Natural killer cell treated with Interleukin-12 subunit alpha and Interleukin-12 subunit beta and Interleukin-15 and Interleukin-18, amount 100 ng/mL, for 72 hours (primary cell): ENCODE measurements at regions not wholly inside any gene's neighbourhood (a gene's known extent, or its start where the extent isn't known, plus 50 kb on each side); places are given as distances from the start of the nearest gene placed in this dataset.

Source experiments
- ATAC-seq, 2 donors: fragments of 150-1000 bp; cut with Tn5 transposase in 1 of 2; sonication (Bioruptor Pico), chemical (Tn5 transposase) in 1 of 2; 2 replicates each; pipeline ENCODE4 v1.10.0; 2021
- DNase-seq: peaks from one replicate; pipeline ENCODE4 v3.0.0; 2022; ENCODE audit warnings: low spot score
- H3K27ac Mint-ChIP-seq, 2 donors: 1 replicate in 1 of 2; 2 replicates in 1 of 2; pipeline ENCODE4 v1.8.0; 2022; ENCODE audit warnings: mixed read lengths in 2 of 2, mild to moderate bottlenecking in 1 of 2, moderate library complexity in 1 of 2
- H3K27me3 Mint-ChIP-seq, 2 donors: 1 replicate in 1 of 2; 2 replicates in 1 of 2; pipeline ENCODE4 v1.8.0; 2022; ENCODE audit warnings: mixed read lengths in 2 of 2
- H3K36me3 Mint-ChIP-seq: one replicate; pipeline ENCODE4 v1.8.0; 2022; ENCODE audit warnings: mixed read lengths
- H3K4me1 Mint-ChIP-seq, 2 donors: 1 replicate in 1 of 2; 2 replicates in 1 of 2; pipeline ENCODE4 v1.8.0; 2022; ENCODE audit warnings: low read depth in 2 of 2, mixed read lengths in 2 of 2, mild to moderate bottlenecking in 1 of 2
- H3K4me3 Mint-ChIP-seq: one replicate; pipeline ENCODE4 v1.8.0; 2022; ENCODE audit warnings: mixed read lengths
- H3K9me3 Mint-ChIP-seq: 2 replicates; pipeline ENCODE4 v1.8.0; 2022; ENCODE audit warnings: mixed read lengths

GRCh38 chr6:105847433-105847832, 238.7 kb upstream of the PRDM1 start:
- H3K27me3 Mint-ChIP-seq: no peaks in the 10 kb centered on the region
- H3K36me3 Mint-ChIP-seq: no peaks in the 10 kb centered on the region
- DNase-seq: no peak
- ATAC-seq: no peak
- H3K9me3 Mint-ChIP-seq: no peaks in the 10 kb centered on the region
- no peak overlapping the region for H3K27ac Mint-ChIP-seq
- no peak overlapping the region for H3K4me3 Mint-ChIP-seq
- no peaks in the 10 kb centered on the region for H3K4me1 Mint-ChIP-seq

DNA sequence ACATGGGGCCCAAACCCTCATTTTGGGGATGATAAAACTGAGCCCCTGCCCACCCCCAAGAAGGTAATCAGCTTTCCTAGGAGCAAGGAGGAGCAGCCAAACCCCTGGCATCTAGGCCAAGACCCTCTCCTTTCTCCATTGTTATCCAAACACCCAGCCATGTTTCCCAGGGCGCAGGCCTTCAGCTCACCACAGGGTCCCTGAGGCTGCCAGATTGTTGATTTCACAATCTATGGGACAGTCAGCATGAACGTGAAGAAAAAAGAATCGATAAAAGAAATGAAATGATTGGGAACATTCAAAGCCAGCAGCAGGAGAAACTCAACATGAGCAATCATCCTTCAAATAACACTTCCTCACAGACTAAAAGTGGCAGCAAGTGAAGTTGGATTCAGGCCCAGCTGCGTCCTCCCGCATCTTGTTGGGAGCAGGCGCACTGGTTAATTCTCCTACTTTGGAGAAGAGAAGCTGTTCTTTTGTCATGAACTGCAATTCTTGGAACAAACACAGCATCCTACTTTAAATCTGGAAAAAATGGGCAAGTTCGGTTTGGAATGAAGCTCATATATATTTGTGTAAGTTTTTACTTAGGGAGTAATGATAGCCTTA, 241.8 kb upstream of the PRDM1 start:
- no peak for DNase-seq
- no peak overlapping the region for H3K27ac Mint-ChIP-seq
- no peaks in the 10 kb centered on the region for H3K27me3 Mint-ChIP-seq
- H3K9me3 Mint-ChIP-seq: no peaks in the 10 kb centered on the region
- ATAC-seq: no peak
- no peaks in the 10 kb centered on the region for H3K4me1 Mint-ChIP-seq
- no peak overlapping the region for H3K4me3 Mint-ChIP-seq
- no peaks in the 10 kb centered on the region for H3K36me3 Mint-ChIP-seq

GRCh38 chr6:105839266-105839665, 246.9 kb upstream of the PRDM1 start:
- Mint-ChIP-seq H3K27me3 (peaks cover 0 to 2% of the 10 kb centered on the region in 2 donors), H3K4me3 (no peak overlapping the region), H3K9me3 (no peaks in the 10 kb centered on the region), H3K27ac (no peak overlapping the region), H3K4me1 (no peaks in the 10 kb centered on the region), H3K36me3 (no peaks in the 10 kb centered on the region)
- no peak for DNase-seq
- no peak for ATAC-seq

DNA sequence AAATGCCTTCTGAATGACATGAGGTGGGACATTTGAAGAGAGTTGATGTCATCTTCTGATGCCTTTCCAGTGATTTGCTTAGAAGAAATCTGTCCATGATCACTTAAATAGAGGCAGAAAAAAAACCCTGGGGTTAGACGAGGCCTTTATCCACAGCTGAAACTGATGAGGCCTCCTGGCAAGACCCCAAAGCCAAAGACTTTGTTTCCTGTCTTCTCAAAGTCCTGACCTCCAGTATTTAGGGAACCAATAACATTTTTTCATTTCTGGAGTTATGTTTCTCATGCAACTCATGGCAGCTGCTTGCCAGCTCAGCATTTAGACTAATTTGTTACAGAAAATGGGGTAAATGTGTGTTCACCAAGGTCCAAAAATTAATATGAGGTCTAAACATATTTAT, 248.0 kb upstream of the PRDM1 start:
- Mint-ChIP-seq H3K36me3 (no peaks in the 10 kb centered on the region), H3K4me1 (no peaks in the 10 kb centered on the region), H3K4me3 (no peak overlapping the region), H3K27me3 (peaks cover 0 to 2% of the 10 kb centered on the region in 2 donors), H3K9me3 (no peaks in the 10 kb centered on the region), H3K27ac (no peak overlapping the region)
- DNase-seq: no peak
- ATAC-seq: no peak

- no peak for DNase-seq
- ATAC-seq: no peak
- H3K27me3 Mint-ChIP-seq: peaks cover 0 to 2% of the 10 kb centered on the region in 2 donors
- no peak overlapping the region for H3K4me3 Mint-ChIP-seq
- no peak overlapping the region for H3K27ac Mint-ChIP-seq
- H3K4me1 Mint-ChIP-seq: no peaks in the 10 kb centered on the region
- H3K9me3 Mint-ChIP-seq: no peaks in the 10 kb centered on the region
- no peaks in the 10 kb centered on the region for H3K36me3 Mint-ChIP-seq
These were observed 249.2 kb upstream of the PRDM1 start for GRCh38 chr6:105836889-105837288.

- Mint-ChIP-seq H3K4me1 (no peaks in the 10 kb centered on the region), H3K4me3 (no peak overlapping the region)
These were observed 249.8 kb upstream of the PRDM1 start for GRCh38 chr6:105836379-105836778.

DNA sequence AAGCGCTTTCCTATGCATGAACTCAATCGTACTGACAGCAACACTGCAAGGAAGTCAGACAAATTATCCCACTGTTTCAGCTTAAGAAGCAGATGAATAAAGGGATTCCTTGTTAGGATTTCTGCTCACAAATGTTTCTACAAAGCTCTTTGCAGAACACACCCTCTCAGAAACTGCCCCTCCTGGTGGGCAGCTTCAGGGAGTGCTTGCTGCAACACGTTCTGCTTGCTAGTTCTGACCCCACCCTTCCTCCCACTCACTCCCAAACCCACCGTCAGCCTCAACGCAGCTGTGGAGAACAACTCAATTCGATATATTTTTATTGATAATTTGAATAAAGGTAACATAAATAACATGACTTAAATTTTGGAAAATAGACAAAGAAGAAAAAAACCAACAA, 250.8 kb upstream of the PRDM1 start:
- Mint-ChIP-seq H3K27me3 (peaks cover 0 to 5% of the 10 kb centered on the region in 2 donors), H3K4me1 (no peaks in the 10 kb centered on the region), H3K27ac (no peak overlapping the region), H3K36me3 (no peaks in the 10 kb centered on the region), H3K9me3 (no peaks in the 10 kb centered on the region), H3K4me3 (no peak overlapping the region)
- DNase-seq (no peak), ATAC-seq (no peak)

More at GRCh38 chr6:105836379-105836778, 249.8 kb upstream of the PRDM1 start:
- Mint-ChIP-seq H3K27ac (no peak overlapping the region), H3K27me3 (peaks cover 0 to 2% of the 10 kb centered on the region in 2 donors), H3K9me3 (no peaks in the 10 kb centered on the region), H3K36me3 (no peaks in the 10 kb centered on the region)
- ATAC-seq (no peak), DNase-seq (no peak)

DNA sequence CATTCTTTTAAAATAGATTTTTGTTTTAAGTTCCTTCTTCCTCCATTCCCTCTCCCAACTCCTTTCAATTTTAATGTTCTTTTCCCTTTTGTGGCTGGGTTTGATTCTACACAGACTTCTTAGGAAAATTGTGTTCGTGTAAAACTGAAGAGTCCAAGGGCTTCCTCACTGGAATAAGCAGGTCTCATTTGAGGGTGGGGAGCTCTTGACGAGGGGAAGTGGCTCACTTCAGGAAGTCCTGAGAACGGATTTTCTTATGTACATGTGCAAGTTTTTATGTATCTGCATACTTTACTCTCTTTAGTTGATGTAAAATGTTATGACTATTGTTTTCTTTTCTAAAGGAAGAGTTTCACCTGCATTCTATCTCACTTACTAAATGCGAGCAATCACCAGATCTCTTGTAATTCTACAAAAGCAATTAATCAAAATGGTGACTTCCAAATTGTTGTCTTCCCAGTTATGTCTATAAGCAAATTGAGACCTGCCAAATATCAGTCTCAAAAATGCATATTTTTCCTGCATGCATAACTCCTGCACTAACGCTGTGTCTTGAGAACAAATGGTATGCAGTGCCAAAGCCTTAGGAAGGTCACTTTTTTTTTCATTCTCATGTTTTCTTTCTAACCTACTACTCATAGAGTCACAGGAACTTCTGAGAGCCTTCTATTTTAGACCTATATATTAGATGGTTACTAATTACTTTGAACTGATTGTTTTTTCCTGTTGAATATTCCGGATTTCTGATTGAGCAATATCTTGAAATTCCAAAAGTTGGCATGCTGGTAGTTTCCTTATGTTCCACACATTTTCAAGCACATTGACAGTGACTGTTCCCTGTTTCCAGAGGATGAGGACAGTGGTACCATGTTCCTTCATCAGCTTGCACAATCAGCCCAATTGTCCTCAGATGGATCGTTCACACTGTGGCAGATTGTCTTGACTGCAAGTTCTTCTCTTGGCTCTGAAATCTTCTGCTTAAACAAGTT, 251.9 kb upstream of the PRDM1 start:
- DNase-seq: no peak
- H3K27ac Mint-ChIP-seq: no peak overlapping the region
- H3K9me3 Mint-ChIP-seq: no peaks in the 10 kb centered on the region
- no peaks in the 10 kb centered on the region for H3K36me3 Mint-ChIP-seq
- no peak overlapping the region for H3K4me3 Mint-ChIP-seq
- no peaks in the 10 kb centered on the region for H3K4me1 Mint-ChIP-seq
- peaks cover 0 to 5% of the 10 kb centered on the region in 2 donors for H3K27me3 Mint-ChIP-seq
- no peak for ATAC-seq

- Mint-ChIP-seq H3K9me3 (no peaks in the 10 kb centered on the region), H3K4me1 (no peaks in the 10 kb centered on the region), H3K27me3 (peaks cover 0 to 8% of the 10 kb centered on the region in 2 donors), H3K36me3 (no peaks in the 10 kb centered on the region), H3K27ac (no peak overlapping the region), H3K4me3 (no peak overlapping the region)
- no peak for ATAC-seq
- no peak for DNase-seq
These were observed 253.8 kb upstream of the PRDM1 start for GRCh38 chr6:105832313-105832761.

- H3K4me1 Mint-ChIP-seq: no peaks in the 10 kb centered on the region
- H3K9me3 Mint-ChIP-seq: no peaks in the 10 kb centered on the region
- no peak for ATAC-seq
- no peak overlapping the region for H3K4me3 Mint-ChIP-seq
- no peak overlapping the region for H3K27ac Mint-ChIP-seq
- H3K36me3 Mint-ChIP-seq: no peaks in the 10 kb centered on the region
- no peak for DNase-seq
- H3K27me3 Mint-ChIP-seq: peaks cover 0 to 5% of the 10 kb centered on the region in 2 donors
These were observed 254.6 kb upstream of the PRDM1 start for GRCh38 chr6:105831311-105832097.

DNA sequence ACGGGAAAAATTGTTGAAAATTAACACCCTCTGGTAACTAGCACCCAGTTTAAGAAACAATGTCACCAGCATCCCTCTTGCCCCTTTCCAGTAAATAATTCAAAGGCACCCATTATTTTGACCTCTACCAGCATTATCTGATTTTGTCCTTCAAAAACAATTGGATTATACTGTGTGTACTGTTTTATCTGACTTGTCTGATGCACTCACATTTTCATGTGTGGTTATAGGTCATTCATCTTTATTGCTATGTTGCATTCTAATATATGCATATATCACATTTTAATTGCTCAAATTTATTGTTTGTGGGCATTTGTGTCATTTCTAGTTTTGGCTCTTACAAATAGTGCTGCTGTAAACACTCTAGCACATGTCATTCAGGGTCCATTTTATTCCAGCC, 260.9 kb upstream of the PRDM1 start:
- H3K4me3 Mint-ChIP-seq: no peak overlapping the region
- H3K27ac Mint-ChIP-seq: no peak overlapping the region
- no peaks in the 10 kb centered on the region for H3K9me3 Mint-ChIP-seq
- DNase-seq (no peak), ATAC-seq (no peak)
- H3K4me1 Mint-ChIP-seq: no peaks in the 10 kb centered on the region
- H3K27me3 Mint-ChIP-seq: peaks cover 0 to 10% of the 10 kb centered on the region in 2 donors
- no peaks in the 10 kb centered on the region for H3K36me3 Mint-ChIP-seq

DNA sequence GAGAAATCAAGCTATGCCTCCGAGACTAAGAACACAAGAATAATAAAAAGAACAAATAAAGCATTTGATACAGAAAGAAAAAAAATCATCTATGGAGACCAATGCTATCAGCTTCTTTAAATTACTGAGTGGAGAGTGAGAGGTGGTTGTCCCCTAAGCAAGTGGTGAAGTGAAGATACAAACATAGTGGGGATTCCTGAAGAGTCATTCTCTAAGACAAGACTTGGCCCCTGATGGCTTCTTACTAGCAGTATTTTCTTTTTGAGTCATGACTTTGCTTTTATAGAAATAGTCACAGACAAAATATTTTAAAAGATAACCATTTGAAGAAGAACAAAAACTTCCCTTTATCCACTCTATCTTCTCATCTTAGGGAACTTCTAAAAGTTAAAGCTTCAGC, 261.4 kb upstream of the PRDM1 start:
- DNase-seq: no peak
- Mint-ChIP-seq H3K27ac (no peak overlapping the region), H3K27me3 (peaks cover 0 to 10% of the 10 kb centered on the region in 2 donors), H3K36me3 (no peaks in the 10 kb centered on the region), H3K9me3 (no peaks in the 10 kb centered on the region), H3K4me1 (no peaks in the 10 kb centered on the region), H3K4me3 (no peak overlapping the region)
- no peak for ATAC-seq

- Mint-ChIP-seq H3K36me3 (no peaks in the 10 kb centered on the region), H3K4me3 (no peak overlapping the region), H3K27me3 (peaks cover 0 to 10% of the 10 kb centered on the region in 2 donors), H3K27ac (no peak overlapping the region), H3K4me1 (no peaks in the 10 kb centered on the region), H3K9me3 (no peaks in the 10 kb centered on the region)
- no peak for ATAC-seq
- no peak for DNase-seq
These were observed 264.4 kb upstream of the PRDM1 start for GRCh38 chr6:105821777-105822176.

- Mint-ChIP-seq H3K27ac (no peak overlapping the region), H3K9me3 (no peaks in the 10 kb centered on the region), H3K36me3 (no peaks in the 10 kb centered on the region), H3K27me3 (peaks cover 0 to 10% of the 10 kb centered on the region in 2 donors), H3K4me1 (no peaks in the 10 kb centered on the region), H3K4me3 (no peak overlapping the region)
- ATAC-seq (no peak), DNase-seq (no peak)
These were observed 265.1 kb upstream of the PRDM1 start for GRCh38 chr6:105821027-105821426.
